Ureter (tissue), 1 donor: ENCODE measurements at regions not wholly inside any gene's neighbourhood (a gene's known extent, or its start where the extent isn't known, plus 50 kb on each side); places are given as distances from the start of the nearest gene placed in this dataset.
"Not testable (repeated sequence)": the region's sequence is repeated elsewhere in the genome, so short reads cannot be mapped to it uniquely, and the experiment has no call there.

Experiments used
- DNase-seq: peaks from one replicate; pipeline ENCODE4 v3.0.0-alpha.2; 2020; ENCODE audit warnings: low spot score
- donor health status: DM: yes; HTN: yes; CAD: no.

DNA sequence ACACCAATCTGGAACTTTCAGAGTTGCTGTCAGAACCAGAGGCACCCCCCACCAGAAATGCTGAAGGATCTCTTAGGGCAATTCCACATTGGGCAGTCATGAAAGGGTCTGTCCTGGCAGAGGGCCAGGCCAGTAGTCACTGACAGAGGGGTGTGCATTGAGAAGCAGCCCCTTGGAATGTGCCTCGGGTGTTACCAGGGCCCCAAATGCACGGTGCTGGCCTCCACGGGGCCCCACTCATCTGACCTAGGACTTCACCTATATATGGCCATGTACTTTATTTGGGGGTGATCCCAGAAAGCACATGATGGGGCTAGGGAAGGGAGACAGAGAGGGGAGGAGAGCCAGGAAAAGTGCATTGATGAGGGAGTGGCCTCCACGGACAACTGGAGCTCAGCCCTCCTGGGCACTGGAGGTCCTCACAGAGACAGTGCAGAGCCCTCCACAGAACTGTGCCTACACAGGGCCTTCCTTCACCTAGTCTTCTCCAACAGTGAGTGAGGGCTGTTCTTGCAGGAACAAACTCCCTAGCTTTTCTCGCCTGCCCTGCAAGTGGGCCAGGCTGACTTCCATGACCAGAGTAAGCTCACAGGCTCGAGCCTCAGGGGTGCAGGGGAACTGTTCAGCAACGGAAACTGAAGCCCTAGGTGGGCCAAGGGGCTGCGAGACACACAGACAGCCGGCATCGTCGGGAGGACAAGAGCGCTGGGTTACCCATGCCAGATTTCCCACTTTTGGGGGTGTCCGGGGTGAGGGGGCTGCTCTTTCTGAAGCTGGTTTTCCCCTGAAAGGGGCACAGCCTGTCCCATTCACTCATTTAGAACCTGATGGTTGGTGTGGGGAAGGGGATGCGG lies 136.2 kb downstream of the HMX1 start:
- DNase-seq: no peak

DNA sequence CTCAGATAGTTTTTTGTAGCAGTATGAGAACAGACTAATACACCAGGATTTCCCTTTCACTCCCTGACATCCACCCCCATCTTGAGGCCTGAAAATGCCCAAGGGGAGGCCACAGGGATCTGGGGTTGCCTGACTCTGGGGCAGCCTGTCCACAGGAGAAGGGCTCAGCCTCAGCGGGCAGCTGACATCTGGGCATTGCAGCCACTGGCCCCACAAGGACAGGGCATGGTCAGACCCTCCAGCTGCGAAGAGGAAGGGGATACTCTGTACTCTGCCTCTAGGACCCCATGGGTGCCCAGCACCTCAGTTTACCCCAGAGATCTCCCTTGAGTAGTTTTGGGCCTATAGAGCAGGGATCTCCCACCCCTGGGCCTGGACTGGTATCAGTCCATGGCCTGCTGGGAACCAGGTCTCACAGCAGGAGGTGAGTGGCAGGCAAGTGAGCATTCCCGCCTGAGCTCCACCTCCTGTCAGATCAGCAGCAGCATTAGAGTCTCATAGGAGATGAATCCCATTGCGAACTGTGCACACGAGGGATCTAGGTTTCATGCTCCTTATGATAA lies 138.9 kb downstream of the HMX1 start:
- no peak for DNase-seq

DNA sequence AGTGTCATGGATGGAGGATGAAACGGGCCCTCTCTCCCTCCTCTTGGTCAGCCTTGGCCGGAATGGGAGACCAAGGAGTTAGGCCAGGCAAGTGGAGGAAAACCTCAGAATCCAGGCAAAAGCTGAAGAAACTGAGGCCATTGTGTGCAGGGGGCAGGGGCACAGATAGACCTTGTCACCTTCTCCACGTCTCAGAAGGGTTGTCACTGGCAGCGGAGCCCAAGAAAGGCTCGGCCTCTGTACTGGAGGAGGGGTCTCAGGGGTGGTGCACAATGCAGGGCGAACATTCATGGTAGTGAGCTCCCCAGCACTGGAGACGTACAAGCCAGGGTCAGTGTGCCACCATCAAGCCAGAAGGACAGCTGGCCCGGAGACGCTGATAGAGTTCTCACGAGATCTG lies 139.5 kb downstream of the CPZ start:
- no peak for DNase-seq

DNA sequence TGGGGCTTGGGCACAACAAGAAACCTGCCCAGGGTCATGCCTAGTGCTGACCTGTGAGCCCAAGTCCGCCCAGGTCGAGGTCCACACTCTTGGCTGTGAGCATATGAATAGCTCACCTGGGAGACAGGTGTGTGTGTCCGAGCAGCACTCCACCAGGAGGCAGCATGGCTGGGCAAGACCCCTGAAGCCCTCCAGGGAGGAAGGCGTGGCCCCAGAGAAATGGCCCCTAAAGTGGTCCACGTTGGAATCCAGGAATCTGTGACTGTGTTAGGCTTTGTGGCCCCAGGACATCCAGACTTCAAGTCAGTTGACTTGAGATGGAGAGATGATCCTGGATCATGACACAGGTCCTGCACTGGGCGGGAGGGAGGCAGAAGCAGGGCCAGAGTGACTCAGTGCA lies 138.8 kb downstream of the CPZ start:
- DNase-seq: no peak

DNA sequence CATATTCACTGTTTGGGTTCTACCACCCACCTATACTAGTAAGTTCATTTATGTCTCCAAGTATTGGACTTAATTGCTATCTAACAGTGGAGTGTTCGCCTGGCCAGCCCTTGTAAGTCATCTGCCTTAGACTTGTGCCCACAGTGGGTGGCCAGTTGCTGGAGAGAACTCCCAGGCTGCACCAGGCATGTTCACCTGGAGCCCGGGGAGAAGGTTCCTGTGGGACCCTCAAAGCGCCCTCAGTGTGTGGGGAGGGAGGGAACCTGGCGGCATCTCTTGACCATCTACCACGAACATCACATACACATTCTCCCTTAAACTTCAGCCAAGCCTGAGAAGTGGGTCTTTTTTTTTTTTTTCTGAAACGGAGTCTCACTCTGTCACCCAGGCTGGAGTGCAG lies 138.1 kb downstream of the CPZ start:
- no peak for DNase-seq

DNA sequence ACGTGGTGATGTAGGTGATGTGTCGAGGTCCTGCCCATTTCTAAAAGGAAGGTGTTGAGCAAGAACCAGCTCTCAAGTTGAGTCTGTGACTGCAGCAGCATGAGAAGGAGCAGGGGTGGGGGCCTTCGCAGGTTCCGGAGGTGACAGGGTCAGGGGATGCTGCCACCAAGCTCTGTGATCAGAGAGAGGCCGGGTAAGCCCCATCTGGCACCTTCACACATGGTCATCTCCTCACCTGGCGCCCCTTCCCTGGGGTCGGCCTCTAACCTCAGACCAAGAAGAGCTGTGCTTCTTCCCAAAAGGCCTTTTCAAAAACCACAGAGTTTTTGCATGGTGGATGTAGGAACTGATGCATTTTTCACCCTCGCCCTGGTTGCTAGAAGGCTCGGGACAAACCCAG lies 137.6 kb downstream of the CPZ start:
- DNase-seq: no peak

DNA sequence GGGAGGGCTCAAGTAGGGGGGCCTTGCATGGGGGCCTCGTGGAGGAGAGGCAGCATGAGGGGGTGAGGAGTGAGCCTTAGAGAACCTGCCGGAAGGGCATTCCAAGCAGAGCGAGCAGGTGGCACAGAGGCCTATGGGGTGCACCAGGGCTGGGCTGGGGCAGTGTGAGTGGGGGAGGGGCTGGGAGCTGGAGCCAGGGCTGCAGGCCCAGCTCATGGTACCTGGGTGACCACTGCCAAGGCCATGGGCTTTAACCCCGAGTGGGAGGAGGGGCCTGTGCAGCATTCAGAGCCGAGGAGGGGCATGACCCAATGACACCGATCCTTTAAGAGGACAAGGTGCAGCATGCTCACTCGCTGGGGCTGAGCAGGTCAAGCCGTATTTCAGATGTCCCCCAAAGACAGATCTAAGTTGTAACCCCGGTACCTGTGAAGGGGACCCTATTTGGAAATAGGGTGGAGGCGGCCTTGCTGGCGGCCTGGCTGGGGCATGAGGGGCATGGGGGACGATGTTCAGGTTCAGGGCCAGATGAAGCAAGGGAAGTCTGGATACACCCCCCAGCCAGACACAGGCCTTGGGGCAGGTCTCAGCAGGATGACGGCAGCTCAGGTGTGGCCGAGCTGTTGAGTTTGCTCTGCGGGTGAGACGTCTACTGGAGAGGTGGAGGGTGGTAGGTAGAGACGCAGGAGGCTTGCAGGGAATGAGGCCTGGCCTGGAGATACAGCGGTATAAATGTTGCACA lies 137.0 kb downstream of the CPZ start:
- DNase-seq: no peak

DNA sequence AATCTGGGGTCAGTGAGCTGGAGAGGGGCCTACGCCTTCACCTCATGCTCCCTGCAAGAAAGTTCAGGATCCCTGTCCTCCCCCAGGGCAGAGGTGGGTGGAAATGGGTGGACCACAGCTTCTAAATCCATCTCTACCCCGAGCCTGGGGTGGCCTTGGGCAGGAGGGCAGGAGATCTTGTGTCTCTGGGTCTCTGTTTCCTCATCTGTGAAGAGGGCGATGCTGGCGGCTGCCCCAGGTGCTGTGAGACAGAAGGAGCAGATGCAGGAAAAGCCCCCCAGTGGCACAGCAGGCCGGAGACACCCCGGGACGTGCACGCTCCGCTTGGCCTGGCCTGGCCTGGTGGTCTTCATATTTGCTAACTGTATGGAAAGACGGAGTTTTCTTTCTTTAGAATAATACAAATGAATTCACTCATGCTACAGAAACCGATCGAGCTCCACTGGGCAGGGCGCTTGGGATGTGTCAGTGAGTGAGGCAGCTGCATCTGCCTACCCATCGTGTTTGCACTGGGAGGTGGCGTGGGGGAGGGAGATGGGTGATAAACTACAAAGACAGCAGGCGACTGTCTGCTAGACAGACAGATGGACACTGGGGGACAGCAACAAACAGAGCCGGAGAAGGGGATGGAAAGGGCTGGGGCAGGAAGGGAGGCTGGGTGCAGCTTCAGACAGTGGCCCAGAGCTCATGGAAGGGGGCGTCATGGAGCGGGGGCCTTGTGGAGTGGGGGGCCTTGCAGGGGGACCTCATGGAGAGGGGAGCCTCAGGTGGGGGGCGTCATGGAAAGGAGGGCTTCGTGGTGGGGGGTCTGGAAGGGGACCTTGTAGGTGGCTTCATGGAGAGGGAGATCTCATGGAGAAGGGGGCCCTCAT lies 136.2 kb downstream of the CPZ start:
- no peak for DNase-seq

DNA sequence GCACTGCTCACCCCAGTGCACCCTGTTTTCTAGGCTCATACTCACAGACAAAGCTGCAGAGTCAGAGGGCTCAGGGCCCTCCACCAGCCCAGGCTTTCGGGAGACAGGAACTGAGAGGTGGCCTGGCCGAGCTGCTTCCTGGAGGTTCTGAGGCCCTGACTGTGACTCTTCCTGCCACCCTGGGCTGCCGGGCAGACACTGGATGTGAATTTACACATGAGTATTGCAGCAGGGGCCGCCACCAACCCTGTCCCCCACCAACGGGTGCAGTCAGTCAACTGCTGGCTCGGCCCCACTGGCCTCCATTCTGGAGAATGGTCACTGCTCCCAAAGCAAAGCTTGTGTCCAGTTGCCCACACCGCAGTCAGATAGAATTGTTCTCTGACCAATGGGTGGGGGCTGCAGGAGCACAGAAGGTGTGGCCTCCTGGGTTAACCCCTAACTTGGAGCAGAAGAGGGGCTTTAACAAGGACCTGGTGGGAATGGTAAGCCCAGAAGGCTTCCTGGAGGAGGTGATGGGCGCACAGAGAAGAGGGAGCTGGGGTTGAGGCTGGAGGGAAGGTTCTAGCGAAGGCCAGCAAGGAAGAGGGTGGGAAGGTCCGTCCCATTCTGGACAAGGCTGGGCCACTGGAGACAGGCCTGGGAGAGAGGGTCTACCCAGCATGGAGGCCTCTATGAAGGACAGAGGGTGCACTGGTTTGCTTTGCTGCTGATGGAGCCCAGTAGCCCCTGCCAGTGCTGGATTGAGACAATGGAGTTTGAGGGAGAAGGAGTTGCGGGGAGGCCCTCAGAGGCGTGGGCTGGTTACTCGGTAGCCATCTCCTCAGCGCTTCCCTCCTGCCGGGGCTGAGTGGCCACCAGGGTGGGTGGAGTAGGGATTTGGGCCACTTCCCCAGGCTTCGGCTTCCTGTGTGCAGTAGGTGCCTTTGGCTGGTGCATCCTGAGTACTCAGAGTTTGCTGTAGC lies 135.3 kb downstream of the CPZ start:
- DNase-seq: peak; percentile 39

DNA sequence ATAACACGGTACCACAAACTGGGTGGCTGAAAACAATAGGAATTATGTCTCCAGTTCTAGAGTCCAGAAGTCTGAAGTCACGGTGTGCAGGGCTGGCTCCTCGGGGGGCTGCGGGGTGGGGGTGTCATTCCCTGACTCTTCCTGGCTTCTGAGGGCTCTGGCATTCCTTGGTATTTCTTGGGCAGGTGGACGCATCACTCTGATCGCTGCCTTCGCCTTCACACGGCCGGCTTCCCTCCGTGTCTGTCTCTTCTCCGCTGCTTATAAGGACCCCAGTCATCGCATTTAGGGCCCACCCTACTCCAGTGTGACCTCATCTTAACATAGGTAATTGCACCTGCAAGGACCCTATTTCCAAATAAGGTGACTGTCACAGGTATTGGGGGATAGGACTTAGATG lies 134.6 kb downstream of the CPZ start:
- peak; percentile 28 for DNase-seq

DNA sequence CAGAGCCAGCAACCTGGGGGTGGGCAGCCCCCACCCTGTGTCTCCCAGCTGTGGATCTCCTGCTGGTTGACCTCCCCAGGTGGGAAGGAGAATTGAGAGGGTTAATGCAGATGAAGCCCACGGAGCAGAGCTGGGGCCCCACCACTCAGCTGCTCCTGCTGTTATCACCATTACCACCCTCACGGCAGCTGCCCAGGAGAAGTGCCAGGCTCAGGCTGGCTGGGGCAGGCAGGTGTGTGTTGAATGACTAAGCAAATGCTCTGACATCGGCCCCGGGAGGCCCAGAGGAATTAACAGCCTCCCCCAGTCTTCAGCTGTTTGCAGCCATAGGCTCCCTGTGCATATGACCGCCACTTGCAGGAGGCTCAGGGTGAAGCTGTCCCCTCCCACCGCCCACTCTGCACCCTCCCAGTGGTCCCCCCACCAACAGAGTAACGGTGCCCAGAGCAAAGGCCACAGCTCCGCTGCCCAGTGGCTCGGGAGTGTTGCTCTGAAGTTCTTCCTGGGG lies 133.8 kb downstream of the CPZ start:
- peak; percentile 22 for DNase-seq

DNA sequence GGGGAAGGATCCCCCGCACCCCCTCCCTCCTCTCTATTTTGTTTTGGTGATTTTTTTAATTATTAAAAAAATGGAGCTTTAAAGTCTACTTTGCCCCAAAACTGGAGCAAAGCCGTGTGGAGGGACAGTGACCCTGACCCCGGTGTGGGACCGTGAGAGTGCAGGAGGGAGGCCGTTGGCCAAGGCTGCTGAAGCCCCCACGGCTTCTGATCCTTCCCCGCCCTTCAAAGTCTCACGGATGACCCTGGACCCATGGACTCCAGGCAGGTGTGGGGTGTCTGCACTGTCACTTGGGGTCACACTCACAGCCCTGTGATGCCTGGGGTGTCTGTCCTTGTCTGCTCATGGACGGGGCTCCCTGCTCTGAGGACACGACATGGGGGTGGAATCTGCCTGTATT lies 133.3 kb downstream of the CPZ start:
- peak; percentile 24 for DNase-seq

DNA sequence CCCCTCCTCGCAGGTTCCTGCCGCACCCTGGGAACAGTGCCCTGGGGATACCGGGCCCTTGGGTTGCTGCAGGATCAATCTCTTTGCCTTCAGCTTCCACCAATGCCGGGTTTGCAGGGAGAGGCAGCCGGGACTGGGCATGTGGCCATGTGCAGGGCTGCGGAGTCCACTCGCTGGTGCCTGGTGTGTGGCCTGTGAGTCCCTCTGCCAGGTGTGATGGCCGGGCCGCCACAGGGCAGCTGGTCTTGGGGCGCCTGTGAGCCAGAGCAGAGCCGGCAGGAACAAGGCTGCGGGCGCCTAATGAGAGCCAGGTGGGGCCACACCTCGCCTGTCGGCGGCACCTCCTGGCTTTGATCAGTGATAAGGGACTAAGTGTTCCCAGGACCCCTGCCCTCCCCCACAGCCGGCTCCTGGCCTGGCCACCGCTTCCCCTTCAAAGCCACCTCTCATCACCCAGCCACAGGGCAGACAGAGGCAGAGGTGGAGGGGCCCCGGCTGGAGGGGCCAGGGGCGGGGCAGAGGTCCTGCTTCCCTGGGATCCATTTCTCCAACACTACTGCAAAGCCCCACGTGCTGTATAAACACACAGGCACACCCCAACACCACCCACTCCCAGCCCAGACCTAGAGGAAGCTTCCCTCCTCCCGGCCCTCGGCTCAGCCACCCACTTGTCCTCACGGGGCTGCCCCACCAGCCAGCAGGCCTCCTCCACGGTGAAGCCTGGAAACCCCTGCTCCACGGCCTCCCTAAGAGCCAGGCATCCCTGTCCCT lies 132.7 kb downstream of the CPZ start:
- DNase-seq: peak; percentile 32

DNA sequence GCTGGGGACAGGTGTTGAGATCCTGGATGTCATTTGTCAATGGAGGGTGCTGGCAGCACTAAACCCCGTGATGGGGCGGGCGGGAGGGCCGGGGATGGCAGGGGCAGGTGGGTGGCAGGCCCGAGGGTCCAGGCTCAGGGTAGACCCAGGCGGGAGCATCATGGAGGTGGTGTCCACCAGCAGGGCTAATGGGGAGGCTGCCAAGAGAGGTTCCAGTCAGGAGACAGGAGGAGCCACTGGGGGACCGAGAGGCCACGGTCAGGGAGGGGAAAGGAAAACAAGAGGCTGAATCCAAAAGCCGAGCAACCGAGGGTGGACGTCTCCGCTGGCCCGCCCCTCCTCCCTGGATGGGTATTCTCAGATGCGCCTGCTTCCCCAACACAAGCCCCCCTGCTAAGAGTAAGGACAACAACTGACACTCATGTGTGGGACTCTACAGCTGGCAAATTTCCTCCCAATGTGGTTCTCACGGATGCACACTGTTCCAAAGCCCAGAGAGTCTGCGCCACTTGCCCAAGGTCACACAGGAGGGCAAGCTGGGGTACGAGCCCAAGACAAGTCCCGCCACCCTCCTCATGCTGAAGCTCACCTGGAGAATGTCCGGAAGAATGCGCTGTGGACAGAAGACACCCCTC lies 132.0 kb downstream of the CPZ start:
- DNase-seq: peak; percentile 30

DNA sequence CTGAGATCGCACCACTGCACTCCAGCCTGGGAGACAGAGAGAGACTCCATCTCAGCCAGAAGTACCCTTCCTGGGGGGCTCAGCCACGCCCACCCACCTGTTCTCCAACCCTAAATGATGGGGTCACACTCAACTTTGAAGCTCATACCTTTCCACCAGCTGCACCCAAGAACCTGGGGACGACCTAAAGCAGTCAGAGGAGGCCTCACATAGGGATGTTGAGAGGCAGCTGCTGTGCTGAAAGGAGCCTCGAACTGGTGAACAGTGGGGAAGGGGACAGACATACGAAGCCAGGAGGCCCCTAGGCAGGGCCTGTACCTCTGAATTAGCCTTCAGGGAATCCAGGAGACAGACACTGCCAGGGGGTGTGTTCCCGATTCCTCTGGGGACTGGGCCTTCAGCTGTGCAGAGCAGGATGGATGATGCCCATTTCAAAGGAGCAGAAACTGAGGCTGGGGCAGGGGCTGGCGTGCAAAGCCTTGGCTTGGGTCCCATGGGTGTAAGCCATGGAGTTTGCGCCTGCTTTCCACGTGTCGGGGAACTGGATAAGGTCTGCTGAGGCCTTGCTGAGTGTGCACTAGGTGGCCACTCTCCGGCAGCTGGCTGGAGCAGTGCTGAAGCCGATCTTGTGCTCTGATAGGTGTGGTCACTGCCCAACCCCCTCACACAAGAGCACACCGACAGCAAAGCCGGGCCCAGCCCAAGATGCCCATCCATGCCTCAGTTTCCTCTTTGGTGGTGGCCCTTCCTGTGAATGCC lies 130.8 kb downstream of the CPZ start:
- DNase-seq: peak; percentile 30

DNA sequence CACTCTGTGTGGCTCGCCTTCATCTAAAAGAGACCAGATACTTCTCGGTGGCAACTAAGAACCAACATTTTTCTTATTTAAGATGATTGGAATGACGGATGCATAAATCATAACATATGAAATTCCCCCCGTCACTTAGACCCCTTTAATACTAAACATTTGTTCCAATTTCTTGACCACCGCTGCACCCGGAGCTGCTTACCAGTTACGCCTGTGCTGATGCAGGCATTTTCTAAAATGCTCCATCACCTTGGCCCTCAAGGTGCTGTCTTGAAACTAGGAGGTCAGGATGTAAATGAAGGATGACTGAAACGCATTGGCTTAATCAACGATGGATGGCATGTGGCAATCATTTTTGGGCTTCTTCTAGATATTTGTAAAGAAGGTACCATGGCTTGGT lies 130.0 kb downstream of the CPZ start:
- no peak for DNase-seq

DNA sequence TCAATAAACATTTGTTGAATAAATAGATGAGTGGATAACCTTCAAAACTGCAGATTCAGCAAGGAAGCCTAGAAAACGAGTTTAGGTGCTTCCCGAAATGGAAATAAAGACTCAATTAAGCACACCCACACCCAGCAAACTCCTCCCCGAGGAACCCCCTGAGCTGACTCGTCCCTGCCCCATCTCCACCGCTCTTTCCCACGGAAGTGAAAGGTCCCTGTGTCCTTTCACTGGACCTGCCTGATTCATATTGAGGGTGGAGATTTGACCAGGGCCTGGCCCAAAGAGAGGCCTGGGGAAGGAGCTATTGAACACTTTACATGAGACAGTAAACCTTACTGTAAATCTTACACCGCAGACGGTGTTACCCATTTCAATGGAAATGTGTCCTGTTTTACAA lies 129.1 kb downstream of the CPZ start:
- no peak for DNase-seq

DNA sequence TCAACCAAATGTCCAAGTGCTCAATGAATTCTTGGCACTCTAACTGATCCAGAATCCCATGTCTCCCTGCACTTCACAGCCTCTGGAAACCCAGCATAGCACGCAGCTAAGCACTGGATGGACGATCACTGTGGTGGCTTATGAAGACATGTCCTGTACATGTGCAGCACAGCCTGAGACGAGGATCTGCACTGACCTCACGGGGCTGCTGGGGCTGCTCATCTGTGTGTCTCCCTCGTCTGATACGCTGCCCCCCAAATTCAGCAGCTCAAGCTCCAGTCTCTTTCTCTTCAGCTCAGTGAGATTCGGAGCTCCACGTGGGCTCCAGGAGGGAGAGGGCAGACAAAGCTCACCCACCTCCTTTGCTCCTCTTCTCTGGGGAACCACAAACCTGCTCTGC lies 126.9 kb downstream of the CPZ start:
- DNase-seq: no peak

DNA sequence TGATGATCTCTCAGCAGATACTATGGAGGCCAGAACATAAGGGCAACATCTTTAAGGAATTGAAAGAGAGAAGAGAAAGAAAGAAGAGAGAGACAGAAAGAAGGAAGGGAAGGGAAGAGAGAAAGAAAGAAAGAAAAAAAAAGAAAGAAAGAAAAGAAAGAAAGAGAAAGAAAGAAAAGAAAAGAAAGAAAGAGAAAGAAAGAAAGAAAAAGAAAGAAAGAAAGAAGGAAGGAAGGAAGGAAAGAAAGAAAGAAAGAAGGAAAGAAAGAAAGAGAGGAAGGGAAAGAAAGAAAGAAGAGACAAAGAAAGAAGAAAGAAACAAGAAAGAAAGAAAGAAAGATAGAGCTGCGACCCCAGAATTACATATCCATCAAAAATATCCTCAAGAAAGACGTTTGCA lies 124.9 kb downstream of the CPZ start:
- DNase-seq: not testable (repeated sequence)
